GM19238 (cell line): ENCODE measurements at regions not wholly inside any gene's neighbourhood (a gene's known extent, or its start where the extent isn't known, plus 50 kb on each side); places are given as distances from the start of the nearest gene placed in this dataset.

Experiments used
- DNase-seq: peaks from one replicate; pipeline ENCODE4 v3.0.0; 2011; ENCODE audit warnings: low spot score; ENCODE audit not compliant: insufficient read length

GRCh38 chr22:48881326-48881980 lies 946.2 kb downstream of the BRD1 start:
- no peak for DNase-seq

- DNase-seq, result no peak
These were observed 946.9 kb downstream of the BRD1 start for GRCh38 chr22:48880749-48881148.

- no peak for DNase-seq
These were observed 950.7 kb downstream of the BRD1 start for GRCh38 chr22:48876951-48877350.

DNA sequence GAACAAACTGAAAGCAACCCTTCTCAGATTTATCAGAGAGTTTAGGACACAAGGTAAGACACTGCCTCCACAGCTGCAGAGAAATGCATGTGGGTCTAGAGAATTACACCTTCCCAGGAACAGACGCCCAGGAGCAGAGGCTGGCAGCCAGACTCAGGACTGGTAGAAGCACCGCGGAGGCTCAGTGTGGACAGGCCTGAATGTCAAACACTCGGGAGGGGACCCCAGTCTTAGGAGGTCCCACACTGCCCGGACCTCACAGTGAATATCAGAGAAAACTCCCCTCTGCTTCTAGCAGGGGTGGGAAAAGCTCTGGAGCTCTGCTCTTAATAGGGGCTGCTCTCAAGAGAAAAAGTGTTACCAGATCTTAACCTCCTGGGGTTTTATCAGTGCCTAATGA lies 952.7 kb downstream of the BRD1 start:
- no peak for DNase-seq

DNA sequence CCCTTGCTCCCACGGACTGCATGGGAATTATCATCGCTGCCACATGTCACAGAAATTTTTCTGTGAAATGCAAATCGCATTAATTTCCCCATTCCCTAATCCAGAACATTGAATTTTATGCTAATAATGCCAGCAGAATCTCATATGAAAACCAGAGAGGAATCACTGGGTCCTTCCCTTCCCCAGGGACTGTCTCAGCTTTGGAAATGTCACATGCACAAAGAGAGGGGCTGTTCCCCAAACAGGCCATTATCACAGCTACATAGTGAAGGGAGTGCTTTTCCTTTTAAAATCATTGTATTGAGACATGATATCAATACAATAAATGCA lies 954.5 kb downstream of the BRD1 start:
- no peak for DNase-seq

GRCh38 chr22:48872271-48873190 lies 955.1 kb downstream of the BRD1 start:
- no peak for DNase-seq

DNA sequence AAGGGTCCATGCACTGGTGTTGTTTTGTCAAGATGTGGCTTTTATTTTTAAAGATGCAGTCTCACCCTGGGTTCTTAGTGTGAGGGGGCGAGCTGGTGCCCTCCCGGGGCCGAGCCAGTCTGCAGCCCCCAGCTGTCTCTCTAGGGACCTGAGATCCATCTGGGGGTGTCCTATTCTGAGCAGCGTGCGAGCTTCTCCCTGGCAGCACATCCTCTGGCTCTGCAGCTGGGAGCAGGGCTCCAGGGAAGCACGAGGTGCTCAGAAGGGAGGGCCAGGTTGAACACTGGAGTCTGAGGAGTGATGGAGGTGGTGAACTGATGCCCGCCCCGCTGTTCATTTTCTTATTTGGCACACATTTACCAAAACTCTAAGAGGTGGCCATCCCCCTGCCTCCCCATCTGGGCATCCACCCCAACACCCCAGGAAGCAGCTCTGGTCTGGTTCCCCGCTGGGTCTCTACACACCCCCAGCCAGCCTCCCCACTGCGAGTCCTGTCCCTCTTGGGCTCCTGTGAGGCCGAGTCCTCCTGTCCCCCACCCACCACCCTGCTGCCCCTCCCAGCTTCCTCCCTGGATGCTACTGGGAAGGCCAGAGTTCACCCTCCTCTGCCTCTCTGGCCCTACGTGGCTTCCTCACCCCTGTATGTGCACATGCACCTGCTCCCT lies 956.4 kb downstream of the BRD1 start:
- no peak for DNase-seq

DNA sequence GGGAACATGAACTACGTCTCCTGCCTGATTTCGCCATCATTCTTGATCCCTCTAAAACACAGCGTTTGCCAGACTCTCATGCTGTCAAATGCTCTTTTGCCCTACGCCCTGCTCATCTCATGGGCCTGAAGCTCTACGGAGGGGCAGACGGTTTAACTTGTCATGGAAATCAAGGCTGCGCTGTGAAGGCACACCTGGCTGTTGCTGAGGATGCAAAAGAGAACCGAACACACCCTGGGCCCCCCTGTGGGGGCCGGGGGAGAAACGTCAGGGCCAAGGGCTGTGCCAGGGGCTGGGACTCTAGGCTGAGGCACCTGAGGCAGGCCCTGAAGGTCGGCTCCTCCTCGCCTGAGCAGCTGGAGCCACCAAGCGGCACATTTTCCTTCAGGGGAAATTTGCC lies 957.2 kb downstream of the BRD1 start:
- DNase-seq, result no peak

GRCh38 chr22:48869788-48870187 lies 957.9 kb downstream of the BRD1 start:
- no peak for DNase-seq

DNA sequence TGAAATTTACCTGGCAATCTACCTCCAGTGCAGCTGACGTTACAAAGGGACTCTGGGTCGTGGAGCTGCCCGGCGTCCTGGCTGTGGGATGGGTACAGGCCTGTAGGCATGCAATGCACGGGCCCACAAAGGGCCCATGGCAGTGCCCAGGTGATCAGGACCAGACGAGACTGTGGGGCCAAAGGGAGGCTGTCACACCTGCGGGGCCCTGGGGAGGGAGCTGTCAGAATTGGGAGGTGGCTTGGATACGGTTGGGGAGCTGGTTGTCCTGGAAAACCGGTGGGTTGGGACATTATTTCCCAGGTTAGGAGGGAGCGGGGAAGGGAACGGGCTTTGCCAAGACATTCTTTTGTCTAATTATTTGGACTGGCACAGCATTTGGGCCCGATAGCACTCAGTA lies 958.5 kb downstream of the BRD1 start:
- no peak for DNase-seq

GRCh38 chr22:48868554-48868953 lies 959.1 kb downstream of the BRD1 start:
- no peak for DNase-seq

DNA sequence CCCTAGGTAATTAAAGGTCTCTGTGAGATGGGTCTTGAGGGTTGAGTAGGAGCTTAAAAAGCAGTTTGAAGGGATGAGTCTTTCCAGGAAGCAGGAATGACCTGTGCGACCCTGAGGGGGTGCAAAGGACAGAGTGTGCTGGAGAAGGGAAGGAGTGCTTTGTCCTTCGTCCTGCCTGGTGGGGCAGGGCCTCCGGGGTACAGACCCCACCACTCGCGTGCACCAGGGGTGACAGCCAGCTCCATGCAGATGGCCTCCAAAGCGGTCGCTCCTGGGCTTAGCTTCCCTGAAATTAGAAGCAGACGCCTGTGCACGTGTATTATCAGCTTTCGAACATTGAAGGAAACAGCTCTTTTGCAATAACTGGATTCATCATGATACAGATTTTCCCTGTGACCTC lies 959.8 kb downstream of the BRD1 start:
- no peak for DNase-seq

DNA sequence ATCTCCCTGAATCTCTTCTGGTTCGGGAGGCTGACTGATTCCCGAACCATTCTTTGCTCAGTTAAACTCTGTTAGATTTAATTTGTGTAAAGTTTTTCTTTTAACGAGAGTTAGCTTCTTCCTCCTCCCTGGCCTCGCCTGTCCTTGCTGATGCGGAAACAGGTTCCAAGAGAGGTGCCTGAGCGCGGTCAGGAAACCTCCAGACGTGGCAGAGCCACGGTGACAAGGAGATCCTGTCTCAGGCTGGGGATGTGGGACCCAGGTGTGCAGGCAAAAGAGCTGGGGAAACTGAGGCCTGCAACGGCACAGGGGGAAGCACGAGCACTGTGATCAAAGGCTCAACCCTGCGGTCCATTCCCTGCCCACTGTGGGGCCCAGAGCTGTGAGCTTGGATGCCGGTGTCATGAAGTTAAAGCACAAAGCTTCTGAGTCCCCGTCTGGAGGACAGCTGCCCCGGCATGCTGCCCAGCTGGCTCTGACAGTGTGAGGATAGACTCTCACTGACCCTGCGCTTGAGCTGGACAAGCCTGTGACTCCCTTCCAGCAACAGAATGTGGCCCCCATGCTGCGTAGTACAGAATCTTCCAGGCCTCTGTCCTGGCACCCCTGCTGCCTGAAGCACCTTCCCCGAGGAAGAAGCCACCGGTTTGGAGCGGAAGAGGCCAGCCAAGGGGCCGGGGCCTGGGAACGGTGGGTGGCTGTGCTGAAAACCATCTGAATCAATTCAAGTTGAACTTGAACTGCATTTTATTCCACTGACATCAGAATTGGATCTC lies 960.6 kb downstream of the BRD1 start:
- DNase-seq, result no peak

GRCh38 chr22:48864748-48865147 lies 962.9 kb downstream of the BRD1 start:
- no peak for DNase-seq

DNA sequence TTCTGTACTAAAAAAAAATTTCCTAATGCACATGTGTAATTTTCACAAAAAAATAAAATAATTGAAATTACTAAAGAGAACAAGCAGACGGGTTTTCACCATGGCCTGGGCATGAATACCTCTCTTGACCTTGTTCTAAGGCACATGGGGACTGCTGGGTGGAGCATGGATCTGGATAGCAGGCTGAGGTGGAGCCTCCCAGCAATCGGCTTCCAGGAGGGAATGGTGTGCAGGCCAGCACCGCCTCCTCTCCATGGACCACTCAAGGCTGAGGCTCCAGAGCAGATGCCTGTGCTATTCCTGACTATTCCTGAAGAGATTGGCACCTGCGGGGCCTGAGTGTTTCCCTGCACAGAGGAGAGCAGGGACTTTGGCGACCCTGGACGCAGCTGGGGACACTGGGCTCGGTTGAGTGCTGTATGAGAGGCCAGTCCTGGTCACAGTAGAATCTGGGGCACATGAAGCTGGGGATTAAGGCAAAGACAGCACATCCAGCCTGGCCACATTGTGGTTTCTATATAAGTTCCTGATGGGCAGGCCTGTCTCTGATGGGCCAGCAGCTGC lies 963.6 kb downstream of the BRD1 start:
- DNase-seq, result no peak

GRCh38 chr22:48860557-48860956 lies 967.1 kb downstream of the BRD1 start:
- DNase-seq, result no peak

DNA sequence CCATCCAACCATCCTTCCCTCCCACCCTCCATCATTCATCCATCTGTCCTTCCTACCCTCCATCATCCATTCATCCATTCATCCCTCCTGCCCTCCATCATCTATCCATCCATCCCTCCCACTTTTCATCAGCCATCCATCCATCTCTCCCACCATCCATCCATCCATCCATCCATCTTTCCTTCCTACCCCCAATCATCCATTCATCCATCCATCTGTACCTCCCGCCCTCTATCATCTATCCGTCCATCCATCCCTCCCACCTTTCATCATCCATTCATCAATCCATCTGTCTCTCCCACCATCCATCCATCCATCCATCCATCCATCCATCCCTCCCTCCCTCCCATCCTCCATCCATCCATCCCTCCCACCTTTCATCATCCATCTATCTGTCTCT lies 968.8 kb downstream of the BRD1 start:
- no peak for DNase-seq

DNA sequence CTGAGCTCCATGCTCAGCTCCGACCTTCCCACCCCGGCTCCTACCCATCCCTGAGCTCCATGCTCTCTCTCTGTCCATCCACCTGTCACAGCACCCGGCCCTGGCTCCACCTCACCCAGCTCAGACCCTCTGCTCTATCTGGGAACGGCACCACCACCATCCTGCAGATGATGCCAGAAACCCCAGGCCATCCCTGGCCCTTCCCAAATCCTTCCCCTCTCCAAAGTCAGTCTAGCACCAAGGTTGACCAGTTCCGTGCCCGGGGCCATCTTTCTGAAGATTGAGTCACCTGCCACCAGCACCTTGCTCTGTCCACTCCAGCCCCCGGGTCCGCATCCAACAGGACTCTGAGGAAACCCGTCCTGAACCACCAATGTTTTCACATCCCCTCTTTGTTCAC lies 969.6 kb downstream of the BRD1 start:
- no peak for DNase-seq

- no peak for DNase-seq
These were observed 970.4 kb downstream of the BRD1 start for GRCh38 chr22:48857202-48857805.

DNA sequence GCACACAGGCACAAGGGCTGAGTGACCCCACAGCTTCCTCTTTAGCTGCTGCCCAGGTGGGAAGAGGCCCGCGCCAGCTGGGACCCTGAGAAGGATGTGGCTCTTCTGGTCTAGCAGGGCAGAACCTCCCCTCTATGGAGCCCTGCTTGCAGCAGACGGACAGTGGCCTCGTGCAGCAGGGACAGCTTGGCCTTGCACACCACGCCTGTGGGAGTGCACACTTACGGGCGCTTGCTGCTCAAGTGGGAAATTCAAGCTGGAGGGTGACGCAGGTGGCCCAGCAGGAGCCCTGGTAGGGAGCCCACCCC lies 971.4 kb downstream of the BRD1 start:
- DNase-seq, result no peak
